CD4-positive, alpha-beta T cell (primary cell): ENCODE measurements at regions not wholly inside any gene's neighbourhood (a gene's known extent, or its start where the extent isn't known, plus 50 kb on each side); places are given as distances from the start of the nearest gene placed in this dataset.

ENCODE experiments used
- ATAC-seq: fragments of 200-7000 bp; cut with Tn5 transposase; one replicate; pipeline ENCODE4 v1.10.0; 2022; ENCODE audit warnings: mild to moderate bottlenecking; ENCODE audit not compliant: poor library complexity
- CTCF ChIA-PET: fragments of 350-600 bp; sonication (Branson Sonifier 250); formaldehyde crosslinking; loops from one replicate; lab custom pipeline; 2021; ENCODE audit warnings: antibody characterized with exemption, inconsistent platforms; lab: Charles Lee
- POLR2A ChIA-PET: fragments of 350-600 bp; sonication (Branson Sonifier 250); formaldehyde crosslinking; loops from one replicate; lab custom pipeline; 2021; ENCODE audit warnings: antibody characterized with exemption, inconsistent platforms; lab: Charles Lee
- DNase-seq, 14 experiments: peaks; one replicate each; pipeline ENCODE4 v3.0.0-alpha.2; 2013 to 2020; ENCODE audit warnings: mixed read lengths in 2 of 14
- H3K27ac ChIP-seq, 2 donors: one replicate each; pipeline versions ENCODE4 v1.5.1 to v1.7.0; 2013; ENCODE audit warnings: low read length in 2 of 2, low read depth in 1 of 2, mild to moderate bottlenecking in 1 of 2
- H3K27me3 ChIP-seq, 2 experiments: 1 replicate in 1 of 2; 2 replicates in 1 of 2; pipeline versions ENCODE4 v1.6.1 to v1.7.0; 2013; ENCODE audit warnings: low read length in 2 of 2, control low read depth in 1 of 2, mild to moderate bottlenecking in 1 of 2, moderate library complexity in 1 of 2; ENCODE audit not compliant: insufficient read depth in 2 of 2, control insufficient read depth in 1 of 2
- H3K36me3 ChIP-seq: one replicate; pipeline ENCODE4 v1.6.1; 2013; ENCODE audit warnings: low read length, control low read depth; ENCODE audit not compliant: insufficient read depth
- H3K4me1 ChIP-seq: one replicate; pipeline ENCODE4 v1.6.1; 2013; ENCODE audit warnings: low read length, control low read depth; ENCODE audit not compliant: insufficient read depth
- H3K4me3 ChIP-seq: one replicate; pipeline ENCODE4 v1.5.1; 2013; ENCODE audit warnings: mild to moderate bottlenecking, low read length, moderate library complexity
- H3K9me3 ChIP-seq, 2 experiments: 1 replicate in 1 of 2; 2 replicates in 1 of 2; pipeline versions ENCODE4 v1.6.1 to v1.7.0; 2013; ENCODE audit warnings: low read length in 2 of 2, mild to moderate bottlenecking in 2 of 2, control low read depth in 1 of 2, moderate library complexity in 1 of 2; ENCODE audit not compliant: control insufficient read depth in 1 of 2, insufficient read depth in 1 of 2
- H3K27ac Mint-ChIP-seq: one replicate; pipeline ENCODE4 v1.8.0; 2020; ENCODE audit warnings: mixed read lengths
- H3K27me3 Mint-ChIP-seq: one replicate; pipeline ENCODE4 v1.8.0; 2021; ENCODE audit warnings: mixed read lengths
- H3K36me3 Mint-ChIP-seq: one replicate; pipeline ENCODE4 v1.8.0; 2021; ENCODE audit warnings: low read depth, mixed read lengths
- H3K4me1 Mint-ChIP-seq: one replicate; pipeline ENCODE4 v1.8.0; 2021; ENCODE audit warnings: low read depth, mixed read lengths
- H3K4me3 Mint-ChIP-seq: one replicate; pipeline ENCODE4 v1.8.0; 2020; ENCODE audit warnings: mild to moderate bottlenecking, mixed read lengths
- H3K9me3 Mint-ChIP-seq: one replicate; pipeline ENCODE4 v1.8.0; 2020; ENCODE audit warnings: mixed read lengths
- CTCF ChIP-seq: fragments of 200-600 bp; IDR thresholded peaks from one replicate; pipeline ENCODE4 v1.8.0; 2022; ENCODE audit warnings: antibody characterized with exemption, mild to moderate bottlenecking
- intact Hi-C, 2 experiments: fragments of 100-400 bp; cut with DNase I in 1 of 2; cut with micrococcal nuclease in 1 of 2; formaldehyde crosslinking; loops; one replicate each; pipeline versions ENCODE4 v1.15.1 to v1.9.0; 2023 to 2025; cut with DNase I, micrococcal nuclease

- no peak overlapping the region for H3K4me3 Mint-ChIP-seq
- ATAC-seq = no peak
- H3K27ac ChIP-seq = no peak overlapping the region
- POLR2A ChIA-PET = no interaction called here
- no peaks in the 10 kb centered on the region for H3K36me3 Mint-ChIP-seq
- H3K27ac Mint-ChIP-seq = no peak overlapping the region
- no peaks in the 10 kb centered on the region for H3K9me3 ChIP-seq
- H3K4me1 Mint-ChIP-seq = no peaks in the 10 kb centered on the region
- no peak for TF ChIP-seq CTCF
- H3K4me3 ChIP-seq = no peak overlapping the region
- intact Hi-C loops = no loop called here
- peaks cover 11% of the 10 kb centered on the region for H3K27me3 Mint-ChIP-seq
- no peak for DNase-seq
- H3K4me1 ChIP-seq = no peaks in the 10 kb centered on the region
- H3K36me3 ChIP-seq = no peaks in the 10 kb centered on the region
- H3K27me3 ChIP-seq = no peaks in the 10 kb centered on the region
- CTCF ChIA-PET = no interaction called here
- peaks cover 13% of the 10 kb centered on the region for H3K9me3 Mint-ChIP-seq
Measured at GRCh38 chr15:52994290-52994689, 204.2 kb upstream of the ONECUT1 start.

- TF ChIP-seq CTCF = no peak
- DNase-seq (no peak), ATAC-seq (no peak)
- Histone ChIP-seq H3K36me3 (no peaks in the 10 kb centered on the region), H3K4me3 (no peak overlapping the region), H3K4me1 (no peaks in the 10 kb centered on the region), H3K27ac (no peak overlapping the region), H3K27me3 (no peaks in the 10 kb centered on the region), H3K9me3 (no peaks in the 10 kb centered on the region)
- H3K4me3 Mint-ChIP-seq = no peak overlapping the region
- no peaks in the 10 kb centered on the region for H3K36me3 Mint-ChIP-seq
- H3K27me3 Mint-ChIP-seq = no peaks in the 10 kb centered on the region
- no peaks in the 10 kb centered on the region for H3K9me3 Mint-ChIP-seq
- ChIA-PET CTCF (interaction anchor here (0.7 kb wide), 1 partner anchor 16 kb away, joined by 3 read pairs; no protein-coding TSS in a partner anchor), POLR2A (no interaction called here)
- H3K27ac Mint-ChIP-seq = no peak overlapping the region
- H3K4me1 Mint-ChIP-seq = no peaks in the 10 kb centered on the region
- intact Hi-C loops = no loop called here
Measured at GRCh38 chr15:52984507-52984906, 194.4 kb upstream of the ONECUT1 start.

- Mint-ChIP-seq H3K4me1 (no peaks in the 10 kb centered on the region), H3K27ac (no peak overlapping the region), H3K36me3 (no peaks in the 10 kb centered on the region), H3K27me3 (no peaks in the 10 kb centered on the region), H3K9me3 (no peaks in the 10 kb centered on the region), H3K4me3 (no peak overlapping the region)
- CTCF ChIA-PET = no interaction called here
- Histone ChIP-seq H3K27ac (no peak overlapping the region), H3K9me3 (no peaks in the 10 kb centered on the region), H3K4me3 (no peak overlapping the region), H3K27me3 (no peaks in the 10 kb centered on the region), H3K4me1 (no peaks in the 10 kb centered on the region), H3K36me3 (no peaks in the 10 kb centered on the region)
- ATAC-seq (no peak), DNase-seq (no peak)
- no peak for TF ChIP-seq CTCF
- POLR2A ChIA-PET = no interaction called here
- intact Hi-C loops = no loop called here
Measured at GRCh38 chr15:52980446-52980845, 190.3 kb upstream of the ONECUT1 start.
